ENCODE measurements at regions not wholly inside any gene's neighbourhood (a gene's known extent, or its start where the extent isn't known, plus 50 kb on each side); places are given as distances from the start of the nearest gene placed in this dataset.

- TF ChIP-seq, protein P1, sequence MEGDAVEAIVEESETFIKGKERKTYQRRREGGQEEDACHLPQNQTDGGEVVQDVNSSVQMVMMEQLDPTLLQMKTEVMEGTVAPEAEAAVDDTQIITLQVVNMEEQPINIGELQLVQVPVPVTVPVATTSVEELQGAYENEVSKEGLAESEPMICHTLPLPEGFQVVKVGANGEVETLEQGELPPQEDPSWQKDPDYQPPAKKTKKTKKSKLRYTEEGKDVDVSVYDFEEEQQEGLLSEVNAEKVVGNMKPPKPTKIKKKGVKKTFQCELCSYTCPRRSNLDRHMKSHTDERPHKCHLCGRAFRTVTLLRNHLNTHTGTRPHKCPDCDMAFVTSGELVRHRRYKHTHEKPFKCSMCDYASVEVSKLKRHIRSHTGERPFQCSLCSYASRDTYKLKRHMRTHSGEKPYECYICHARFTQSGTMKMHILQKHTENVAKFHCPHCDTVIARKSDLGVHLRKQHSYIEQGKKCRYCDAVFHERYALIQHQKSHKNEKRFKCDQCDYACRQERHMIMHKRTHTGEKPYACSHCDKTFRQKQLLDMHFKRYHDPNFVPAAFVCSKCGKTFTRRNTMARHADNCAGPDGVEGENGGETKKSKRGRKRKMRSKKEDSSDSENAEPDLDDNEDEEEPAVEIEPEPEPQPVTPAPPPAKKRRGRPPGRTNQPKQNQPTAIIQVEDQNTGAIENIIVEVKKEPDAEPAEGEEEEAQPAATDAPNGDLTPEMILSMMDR (IDR thresholded peaks at IDR 0.05) = no peak
- TF ChIP-seq POLR2AphosphoS5 (IDR thresholded peaks at IDR 0.05) = no peak
These were observed 214.5 kb upstream of the ROPN1 start for GRCh38 chr3:124206225-124207055.
